ENCODE measurements at regions not wholly inside any gene's neighbourhood (a gene's known extent, or its start where the extent isn't known, plus 50 kb on each side); places are given as distances from the start of the nearest gene placed in this dataset.

DNA sequence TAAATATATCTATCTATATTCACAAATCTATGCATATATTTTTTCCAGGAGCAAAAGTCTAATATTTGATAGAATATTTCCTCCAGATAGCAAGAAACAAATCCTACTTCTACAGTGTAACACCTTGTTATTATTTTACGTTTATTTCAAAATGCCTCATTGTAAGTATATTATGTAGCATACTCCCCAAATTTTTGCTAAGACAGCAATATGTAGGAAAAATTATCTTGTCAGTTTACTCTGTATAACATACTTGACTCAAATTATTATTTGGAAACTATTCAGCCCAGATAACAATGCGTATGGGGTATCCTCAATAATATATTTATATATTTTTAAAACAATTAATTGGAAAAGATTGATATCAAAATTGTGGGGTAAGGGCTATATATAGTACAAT, 313.2 kb downstream of the NR4A2 start:
- H3K36me3 ChIP-seq (ENCODE audit: control insufficient read depth in 2 of 2, extremely low read depth in 1 of 2, insufficient read depth in 2 of 2, low read length in 2 of 2), result no peaks in the 10 kb centered on the region
- no peaks in the 10 kb centered on the region for H3K27me3 ChIP-seq (ENCODE audit: control insufficient read depth in 2 of 2, insufficient read depth in 2 of 2, low read length in 2 of 2)
- no peak overlapping the region for H3K27ac ChIP-seq (ENCODE audit: insufficient read depth, low read depth, low read length)
- H3K9ac ChIP-seq (replicated peaks; ENCODE audit: extremely low read depth, insufficient read depth, low read length), result no peak overlapping the region
- no peaks in the 10 kb centered on the region for H4K20me1 ChIP-seq (replicated peaks; ENCODE audit: control insufficient read depth, extremely low read depth, insufficient read depth, low read length)
- no peak overlapping the region for H3K4me2 ChIP-seq (ENCODE audit: insufficient read depth, low read length)
- intact Hi-C loops (cut with micrococcal nuclease) (no loop called here), dilution Hi-C loops (cut with MboI; ENCODE audit: extremely low pct_ligation_motif_present, low sequenced_read_pairs) (no loop called here)
- H3K4me1 ChIP-seq (ENCODE audit: control insufficient read depth, extremely low read depth, insufficient read depth, low read length), result no peaks in the 10 kb centered on the region
- TF ChIP-seq MYC (IDR thresholded peaks at IDR 0.05; ENCODE audit: low read depth, low read length) (no peak), POLR2AphosphoS5 (IDR thresholded peaks at IDR 0.05; ENCODE audit: insufficient read depth, low read depth, low read length) (no peak), POLR2A (IDR thresholded peaks at IDR 0.05; ENCODE audit: low read depth, low read length) (no peak), CTCF (IDR thresholded peaks at IDR 0.05; ENCODE audit: extremely low read depth in 1 of 2, insufficient read depth in 1 of 2, low read depth in 1 of 2, low read length in 2 of 2) (no peak), FOS (IDR thresholded peaks at IDR 0.05; ENCODE audit: borderline replicate concordance, insufficient read depth, low read length) (no peak), GATA2 (IDR thresholded peaks at IDR 0.05; ENCODE audit: insufficient read depth, insufficient read length, low read depth, low read length) (no peak), JUN (IDR thresholded peaks at IDR 0.05; ENCODE audit: borderline replicate concordance, insufficient read depth, insufficient read length, low read depth) (no peak), EZH2 (IDR thresholded peaks at IDR 0.05; ENCODE audit: borderline replicate concordance, low read depth, low read length, severe bottlenecking) (no peak)
- TF ChIP-seq, protein P1, sequence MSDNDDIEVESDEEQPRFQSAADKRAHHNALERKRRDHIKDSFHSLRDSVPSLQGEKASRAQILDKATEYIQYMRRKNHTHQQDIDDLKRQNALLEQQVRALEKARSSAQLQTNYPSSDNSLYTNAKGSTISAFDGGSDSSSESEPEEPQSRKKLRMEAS (IDR thresholded peaks at IDR 0.05; ENCODE audit: insufficient read depth, insufficient read length), result no peak
- H2AFZ ChIP-seq (ENCODE audit: low read depth, low read length), result no peak overlapping the region
- H3K9me3 ChIP-seq (replicated peaks; ENCODE audit: control insufficient read depth, insufficient read depth, low read length), result no peaks in the 10 kb centered on the region
- FAIRE-seq, result no peak
- BruUV-seq (replicated peaks), result no TSS peak
- DNase-seq (ENCODE audit: low read depth, low spot score), result no peak
- ChIA-PET CTCF (no interaction called here), POLR2A (no interaction called here)
- H3K79me2 ChIP-seq (ENCODE audit: control insufficient read depth, insufficient read depth, low read length), result no peaks in the 10 kb centered on the region
- no peak overlapping the region for H3K4me3 ChIP-seq (replicated peaks in 1 of 3; ENCODE audit: insufficient read depth in 1 of 3, low read depth in 1 of 3, low read length in 3 of 3)
- H3K9me1 ChIP-seq (replicated peaks; ENCODE audit: control insufficient read depth, extremely low read depth, insufficient read depth, low read length), result no peaks in the 10 kb centered on the region
